ENCODE measurements at regions not wholly inside any gene's neighbourhood (a gene's known extent, or its start where the extent isn't known, plus 50 kb on each side); places are given as distances from the start of the nearest gene placed in this dataset.

- ChIA-PET CTCF (interaction anchor here (0.6 kb wide), 1 partner anchor 87 kb away, joined by 3 read pairs; no protein-coding TSS in a partner anchor), POLR2A (interaction anchor here (0.6 kb wide), 1 partner anchor 61 kb away, joined by 4 read pairs; no protein-coding TSS in a partner anchor)
- Histone ChIP-seq H3K9me3 (ENCODE audit: control insufficient read depth, insufficient read depth, low read depth, low read length) (no peaks in the 10 kb centered on the region), H3K4me1 (ENCODE audit: control insufficient read depth, insufficient read depth, low read length) (no peaks in the 10 kb centered on the region), H3K36me3 (ENCODE audit: control insufficient read depth in 2 of 2, insufficient read depth in 1 of 2, low read length in 2 of 2) (no peaks in the 10 kb centered on the region), H3K4me3 (ENCODE audit: low read depth, low read length) (no peak overlapping the region), H3K27ac (ENCODE audit: extremely low read depth, low read depth, low read length) (no peak overlapping the region)
- no peak for TF ChIP-seq ZNF626 (tag by site-specific recombination; IDR thresholded peaks at IDR 0.05)
- TF ChIP-seq ZNF391 (tag by site-specific recombination; IDR thresholded peaks at IDR 0.05; ENCODE audit: borderline replicate concordance, low read depth) = no peak
- TF ChIP-seq, protein P1, sequence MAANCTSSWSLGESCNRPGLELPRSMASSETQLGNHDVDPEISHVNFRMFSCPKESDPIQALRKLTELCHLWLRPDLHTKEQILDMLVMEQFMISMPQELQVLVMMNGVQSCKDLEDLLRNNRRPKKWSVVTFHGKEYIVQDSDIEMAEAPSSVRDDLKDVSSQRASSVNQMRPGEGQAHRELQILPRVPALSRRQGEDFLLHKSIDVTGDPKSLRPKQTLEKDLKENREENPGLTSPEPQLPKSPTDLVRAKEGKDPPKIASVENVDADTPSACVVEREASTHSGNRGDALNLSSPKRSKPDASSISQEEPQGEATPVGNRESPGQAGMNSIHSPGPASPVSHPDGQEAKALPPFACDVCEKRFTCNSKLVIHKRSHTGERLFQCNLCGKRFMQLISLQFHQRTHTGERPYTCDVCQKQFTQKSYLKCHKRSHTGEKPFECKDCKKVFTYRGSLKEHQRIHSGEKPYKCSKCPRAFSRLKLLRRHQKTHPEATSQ (tag by site-specific recombination; IDR thresholded peaks at IDR 0.05) = no peak
- no peak for TF ChIP-seq ZNF792 (tag by site-specific recombination; IDR thresholded peaks at IDR 0.05)
- TF ChIP-seq, protein P2, sequence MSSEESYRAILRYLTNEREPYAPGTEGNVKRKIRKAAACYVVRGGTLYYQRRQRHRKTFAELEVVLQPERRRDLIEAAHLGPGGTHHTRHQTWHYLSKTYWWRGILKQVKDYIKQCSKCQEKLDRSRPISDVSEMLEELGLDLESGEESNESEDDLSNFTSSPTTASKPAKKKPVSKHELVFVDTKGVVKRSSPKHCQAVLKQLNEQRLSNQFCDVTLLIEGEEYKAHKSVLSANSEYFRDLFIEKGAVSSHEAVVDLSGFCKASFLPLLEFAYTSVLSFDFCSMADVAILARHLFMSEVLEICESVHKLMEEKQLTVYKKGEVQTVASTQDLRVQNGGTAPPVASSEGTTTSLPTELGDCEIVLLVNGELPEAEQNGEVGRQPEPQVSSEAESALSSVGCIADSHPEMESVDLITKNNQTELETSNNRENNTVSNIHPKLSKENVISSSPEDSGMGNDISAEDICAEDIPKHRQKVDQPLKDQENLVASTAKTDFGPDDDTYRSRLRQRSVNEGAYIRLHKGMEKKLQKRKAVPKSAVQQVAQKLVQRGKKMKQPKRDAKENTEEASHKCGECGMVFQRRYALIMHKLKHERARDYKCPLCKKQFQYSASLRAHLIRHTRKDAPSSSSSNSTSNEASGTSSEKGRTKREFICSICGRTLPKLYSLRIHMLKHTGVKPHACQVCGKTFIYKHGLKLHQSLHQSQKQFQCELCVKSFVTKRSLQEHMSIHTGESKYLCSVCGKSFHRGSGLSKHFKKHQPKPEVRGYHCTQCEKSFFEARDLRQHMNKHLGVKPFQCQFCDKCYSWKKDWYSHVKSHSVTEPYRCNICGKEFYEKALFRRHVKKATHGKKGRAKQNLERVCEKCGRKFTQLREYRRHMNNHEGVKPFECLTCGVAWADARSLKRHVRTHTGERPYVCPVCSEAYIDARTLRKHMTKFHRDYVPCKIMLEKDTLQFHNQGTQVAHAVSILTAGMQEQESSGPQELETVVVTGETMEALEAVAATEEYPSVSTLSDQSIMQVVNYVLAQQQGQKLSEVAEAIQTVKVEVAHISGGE (tag by site-specific recombination; conservative IDR thresholded peaks at IDR 0.05; ENCODE audit: low read depth) = no peak
- TF ChIP-seq ZBTB7A (tag by site-specific recombination; IDR thresholded peaks at IDR 0.05; ENCODE audit: low read depth) = no peak
- TF ChIP-seq ZNF18 (tag by site-specific recombination; IDR thresholded peaks at IDR 0.05) = no peak
- TF ChIP-seq ZNF514 (tag by site-specific recombination; IDR thresholded peaks at IDR 0.05) = no peak
Measured at GRCh38 chr5:173481821-173482220, 134.6 kb downstream of the BOD1 start.

GRCh38 chr5:173480896-173481295 lies 135.6 kb downstream of the BOD1 start:
- H3K4me3 ChIP-seq (ENCODE audit: low read depth, low read length) = no peak overlapping the region
- TF ChIP-seq ZNF701 (tag by site-specific recombination; IDR thresholded peaks at IDR 0.05) = no peak
- TF ChIP-seq SP3 (tag by site-specific recombination; IDR thresholded peaks at IDR 0.05) = no peak
- TF ChIP-seq ZNF146 (tag by site-specific recombination; IDR thresholded peaks at IDR 0.05) = no peak
- TF ChIP-seq ZNF366 (tag by site-specific recombination; conservative IDR thresholded peaks at IDR 0.05) = no peak
- TF ChIP-seq ZNF548 (tag by site-specific recombination; IDR thresholded peaks at IDR 0.05) = no peak
- TF ChIP-seq OSR2 (tag by site-specific recombination; IDR thresholded peaks at IDR 0.05) = no peak
- no peak for TF ChIP-seq ZNF2 (tag by site-specific recombination; IDR thresholded peaks at IDR 0.05)
- TF ChIP-seq ZNF513 (tag by site-specific recombination; IDR thresholded peaks at IDR 0.05) = no peak
- TF ChIP-seq ZSCAN30 (tag by site-specific recombination; IDR thresholded peaks at IDR 0.05) = no peak
- H3K4me1 ChIP-seq (ENCODE audit: control insufficient read depth, insufficient read depth, low read length) = no peaks in the 10 kb centered on the region
- no peak overlapping the region for H3K27ac ChIP-seq (ENCODE audit: extremely low read depth, low read depth, low read length)
- POLR2A ChIA-PET = no interaction called here
- no peaks in the 10 kb centered on the region for H3K36me3 ChIP-seq (ENCODE audit: control insufficient read depth in 2 of 2, insufficient read depth in 1 of 2, low read length in 2 of 2)
- CTCF ChIA-PET = interaction anchor here (0.6 kb wide), 1 partner anchor 121 kb away, joined by 3 read pairs; no protein-coding TSS in a partner anchor
- no peaks in the 10 kb centered on the region for H3K9me3 ChIP-seq (ENCODE audit: control insufficient read depth, insufficient read depth, low read depth, low read length)
